HG03442 (cell line): ENCODE measurements at regions not wholly inside any gene's neighbourhood (a gene's known extent, or its start where the extent isn't known, plus 50 kb on each side); places are given as distances from the start of the nearest gene placed in this dataset.

Experiments used
- ATAC-seq: cut with Tn5 transposase; IDR thresholded peaks from one replicate; pipeline ENCODE4 v1.9.1; 2021; ENCODE audit warnings: mild to moderate bottlenecking, moderate library complexity; ENCODE audit not compliant: unreplicated experiment

DNA sequence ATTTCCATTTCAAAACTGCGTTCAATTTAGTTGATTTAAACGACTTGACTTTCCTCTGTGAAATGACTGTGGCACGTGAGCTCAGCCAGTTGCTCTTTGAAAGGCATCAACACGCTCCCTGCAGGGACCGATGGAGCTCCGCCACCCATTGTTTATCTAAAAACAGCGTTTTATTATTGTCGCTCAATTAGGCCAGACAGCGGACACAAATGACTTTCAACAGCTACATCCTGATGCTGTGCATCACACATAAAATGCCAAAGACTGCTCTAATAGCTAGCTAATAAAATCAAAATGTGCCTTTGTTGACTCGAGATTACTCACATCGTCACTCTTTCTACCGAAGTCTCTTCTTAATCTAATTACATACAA lies 332.5 kb downstream of the CD83 start:
- ATAC-seq: no peak

GRCh38 chr6:14450578-14450977 lies 333.0 kb downstream of the CD83 start:
- no peak for ATAC-seq

DNA sequence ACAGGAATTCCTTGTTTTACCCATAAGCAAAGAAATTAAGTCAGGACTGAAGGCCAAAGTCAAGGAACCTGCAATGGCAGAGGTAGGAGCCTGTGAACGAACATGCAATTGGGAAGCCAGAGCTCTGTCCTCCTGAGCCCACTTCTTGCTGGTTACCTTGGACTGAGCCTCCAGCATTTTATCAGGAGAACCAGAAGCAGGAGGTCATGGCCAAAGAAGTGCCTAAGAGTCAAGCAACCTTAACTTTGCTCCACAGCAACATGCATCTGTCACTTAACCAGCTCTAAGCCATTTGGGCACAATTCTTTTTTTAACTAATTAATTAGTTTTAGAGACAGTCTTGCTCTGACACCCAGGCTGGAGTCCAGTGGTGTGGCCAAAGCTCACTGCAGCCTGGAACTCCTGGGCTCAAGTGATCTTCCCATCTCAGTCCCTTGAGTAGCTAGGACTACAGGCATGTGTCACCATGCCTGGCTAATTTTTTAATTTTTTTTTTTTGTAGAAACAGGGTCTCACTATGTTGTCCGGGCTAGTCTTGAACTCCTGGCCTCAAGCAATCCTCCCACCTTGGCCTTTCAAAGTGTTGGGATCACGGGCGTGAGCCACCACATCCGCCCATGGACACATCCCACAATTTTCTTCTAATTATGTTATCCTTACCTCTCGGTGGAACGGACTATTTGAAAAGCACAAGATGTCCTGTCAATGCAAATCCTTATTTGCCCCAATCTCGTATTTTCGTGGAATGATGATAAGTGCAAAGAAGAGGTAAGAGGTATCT lies 334.2 kb downstream of the CD83 start:
- no peak for ATAC-seq

GRCh38 chr6:14452567-14453527 lies 335.3 kb downstream of the CD83 start:
- ATAC-seq: no peak

GRCh38 chr6:14453712-14454472 lies 336.3 kb downstream of the CD83 start:
- ATAC-seq: no peak

- no peak for ATAC-seq
These were observed 336.9 kb downstream of the CD83 start for GRCh38 chr6:14454473-14454775.

DNA sequence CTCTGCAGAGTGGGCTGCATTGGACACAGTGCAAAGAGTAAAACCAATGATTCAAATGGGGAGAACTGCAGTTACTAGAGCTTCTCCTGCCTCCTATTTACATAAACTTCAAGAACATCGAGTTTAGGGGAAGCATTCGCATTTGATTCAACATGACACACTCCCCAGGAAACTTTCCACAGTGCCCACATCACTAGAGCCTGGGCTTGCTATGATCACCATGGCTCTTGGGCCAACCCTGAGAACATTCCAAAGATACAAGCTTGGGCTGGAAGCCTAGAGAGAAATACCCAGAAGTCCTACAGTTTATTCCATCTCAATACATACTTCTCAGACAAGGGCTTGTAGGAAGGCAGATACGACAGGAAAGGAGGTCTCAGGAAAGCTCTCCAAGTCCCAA lies 337.9 kb downstream of the CD83 start:
- no peak for ATAC-seq

DNA sequence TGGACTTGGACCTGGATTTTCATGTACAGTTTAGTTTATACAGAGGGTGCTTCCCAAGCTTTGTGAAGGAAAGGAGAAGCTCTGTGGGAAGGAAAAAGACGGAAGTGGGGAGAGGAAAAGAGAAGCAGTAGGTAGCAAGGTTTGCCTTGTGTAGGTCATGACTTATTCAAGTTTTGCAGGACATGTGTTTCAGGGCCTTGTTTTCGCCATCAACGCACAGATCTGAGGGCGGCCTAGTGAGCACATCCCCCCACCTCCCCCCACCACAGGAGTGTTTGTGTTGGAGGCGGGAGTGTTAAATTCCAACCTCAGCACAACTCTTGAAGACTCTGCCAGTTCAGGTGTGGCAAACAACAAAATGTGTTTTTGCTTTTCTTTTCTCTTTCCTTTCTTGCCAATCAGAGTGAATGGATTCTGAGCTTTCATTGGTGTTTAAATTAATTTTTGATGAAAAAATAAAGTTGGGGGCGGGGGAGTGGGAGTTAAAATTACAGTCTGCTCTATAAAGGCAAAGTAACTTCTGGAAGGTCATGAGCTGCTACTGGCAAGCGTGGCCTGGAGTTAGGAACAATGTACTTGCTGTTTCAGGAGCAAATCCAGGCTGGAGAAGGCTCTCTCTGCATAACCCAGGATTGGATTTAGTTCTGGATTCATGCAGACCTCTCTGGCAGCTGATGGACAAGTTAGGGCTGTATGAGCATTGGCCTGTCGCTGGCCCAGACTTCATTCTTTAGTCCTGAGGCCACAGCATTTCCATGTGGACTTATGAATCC lies 338.5 kb downstream of the CD83 start:
- ATAC-seq: no peak

DNA sequence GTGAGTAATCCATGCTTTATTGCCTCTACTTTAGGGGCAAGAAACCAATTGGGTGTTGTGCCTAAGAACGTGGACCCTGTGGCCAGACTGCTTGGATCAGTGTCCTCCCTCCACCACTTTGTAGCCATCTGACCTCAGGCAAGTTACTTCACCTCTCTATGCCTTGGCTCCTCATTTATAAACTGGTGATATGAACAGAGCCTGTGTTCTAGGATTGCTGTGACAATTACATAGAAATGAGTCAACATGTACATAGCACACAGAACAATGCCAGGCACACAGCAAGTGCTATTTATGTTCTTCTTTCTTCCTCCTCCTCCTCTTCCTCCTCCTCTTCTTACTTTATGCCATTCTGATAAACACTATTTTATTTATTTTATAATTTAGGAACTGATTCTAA lies 339.4 kb downstream of the CD83 start:
- ATAC-seq: no peak

GRCh38 chr6:14458669-14459266 lies 341.2 kb downstream of the CD83 start:
- no peak for ATAC-seq

DNA sequence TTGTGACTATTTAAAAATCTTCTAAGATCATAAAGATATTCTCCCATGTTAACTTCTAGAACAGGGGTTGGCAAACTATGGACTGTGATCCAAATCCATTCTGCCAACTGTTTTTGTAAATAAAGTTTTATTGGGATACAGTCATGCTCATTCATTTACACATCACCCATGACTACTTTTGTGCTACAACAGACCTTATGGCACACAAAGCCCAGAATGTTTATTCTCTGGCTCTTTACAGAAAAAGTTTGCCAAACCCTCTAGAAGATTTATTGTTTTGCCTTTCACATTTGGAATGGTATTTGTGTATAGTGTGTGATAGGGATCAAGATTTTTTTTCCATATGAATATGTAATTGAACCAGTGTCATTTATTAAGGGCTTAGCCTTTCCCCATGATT lies 341.7 kb downstream of the CD83 start:
- no peak for ATAC-seq

- no peak for ATAC-seq
These were observed 343.0 kb downstream of the CD83 start for GRCh38 chr6:14460556-14460955.

DNA sequence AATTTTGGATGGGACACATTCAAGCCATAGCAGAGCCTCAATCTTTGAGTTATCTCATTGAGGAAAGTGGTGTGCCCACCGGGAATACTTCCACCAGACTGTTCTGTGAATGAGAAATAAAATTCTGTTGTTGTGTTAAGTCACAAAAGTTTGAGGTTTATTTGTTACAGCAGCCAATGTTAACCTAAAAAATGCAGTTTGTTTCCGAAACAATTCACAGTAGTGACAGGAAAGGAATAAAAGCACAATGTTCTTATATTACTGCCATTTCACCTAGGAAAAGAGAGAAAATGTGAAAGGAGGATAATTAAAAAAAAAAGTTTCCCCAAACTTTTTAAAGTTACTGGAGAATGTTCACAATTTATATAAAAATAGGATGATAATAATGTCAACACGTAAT lies 344.6 kb downstream of the CD83 start:
- no peak for ATAC-seq

- ATAC-seq: no peak
These were observed 345.0 kb downstream of the CD83 start for GRCh38 chr6:14462566-14462965.

GRCh38 chr6:14463110-14463509 lies 345.5 kb downstream of the CD83 start:
- no peak for ATAC-seq

GRCh38 chr6:14464055-14464454 lies 346.5 kb downstream of the CD83 start:
- ATAC-seq: no peak

DNA sequence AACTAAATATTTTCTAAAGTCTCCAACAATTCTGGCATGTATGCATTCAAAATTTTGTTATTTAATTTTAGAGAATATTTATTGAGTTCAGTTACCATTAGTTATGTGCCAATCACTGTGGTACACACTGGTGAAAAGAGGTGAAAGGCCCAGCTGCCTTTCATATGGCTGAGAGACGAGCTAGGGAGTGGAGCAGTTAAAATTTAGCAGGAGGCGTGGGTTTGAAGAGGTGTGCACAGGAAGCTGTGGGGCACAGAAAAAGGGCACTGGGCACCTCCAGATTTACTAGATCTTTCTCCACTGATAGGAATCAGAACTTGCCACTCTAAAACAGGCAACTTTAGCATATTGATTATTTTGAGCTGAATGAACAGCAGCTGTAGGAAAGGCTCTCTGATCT lies 347.1 kb downstream of the CD83 start:
- ATAC-seq: no peak

- no peak for ATAC-seq
These were observed 348.7 kb downstream of the CD83 start for GRCh38 chr6:14466278-14466677.

- no peak for ATAC-seq
These were observed 350.0 kb downstream of the CD83 start for GRCh38 chr6:14467591-14467990.

DNA sequence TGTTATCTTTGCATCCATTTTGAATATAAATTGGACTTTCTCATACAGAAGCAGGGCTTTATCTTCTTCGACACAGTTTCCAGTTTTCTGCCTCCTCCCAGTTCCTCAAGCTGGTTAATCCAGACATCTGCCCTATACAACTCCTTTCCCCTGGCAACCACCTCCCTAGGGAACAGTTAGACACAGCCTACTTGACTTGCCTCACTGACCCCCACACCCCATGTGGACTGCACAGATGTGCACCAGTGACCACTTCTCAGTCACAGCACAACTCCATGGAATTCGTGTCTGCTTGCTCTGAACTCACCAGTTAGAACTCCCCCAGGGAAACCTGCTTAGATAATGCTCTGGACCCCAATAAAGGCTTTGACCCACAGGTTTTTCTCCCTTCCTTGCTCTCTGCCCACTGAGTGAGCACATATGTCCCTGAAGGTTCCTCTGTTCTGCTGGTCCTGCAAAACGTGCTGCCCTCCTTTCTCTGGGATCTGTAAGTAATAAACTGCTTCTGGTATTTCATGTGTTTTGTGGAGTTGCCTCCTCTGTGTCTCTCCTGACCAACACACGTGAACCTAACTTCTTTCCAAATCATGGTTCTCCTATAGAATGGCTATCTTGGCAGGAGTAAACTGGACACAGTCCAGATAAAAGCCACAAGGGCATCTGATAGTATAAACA lies 351.2 kb downstream of the CD83 start:
- ATAC-seq: no peak
